GM18517 (cell line): ENCODE measurements at regions not wholly inside any gene's neighbourhood (a gene's known extent, or its start where the extent isn't known, plus 50 kb on each side); places are given as distances from the start of the nearest gene placed in this dataset.
"Not testable (repeated sequence)": the region's sequence is repeated elsewhere in the genome, so short reads cannot be mapped to it uniquely, and the experiment has no call there.

ENCODE experiments used
- ATAC-seq: cut with Tn5 transposase; IDR thresholded peaks from one replicate; pipeline ENCODE4 v1.9.1; 2021; ENCODE audit warnings: mild to moderate bottlenecking, moderate library complexity; ENCODE audit not compliant: unreplicated experiment

GRCh38 chr18:14357553-14358297, 185.7 kb downstream of the POTEC start:
- not testable (repeated sequence) for ATAC-seq

GRCh38 chr18:14342170-14342569, 201.2 kb downstream of the POTEC start:
- not testable (repeated sequence) for ATAC-seq

DNA sequence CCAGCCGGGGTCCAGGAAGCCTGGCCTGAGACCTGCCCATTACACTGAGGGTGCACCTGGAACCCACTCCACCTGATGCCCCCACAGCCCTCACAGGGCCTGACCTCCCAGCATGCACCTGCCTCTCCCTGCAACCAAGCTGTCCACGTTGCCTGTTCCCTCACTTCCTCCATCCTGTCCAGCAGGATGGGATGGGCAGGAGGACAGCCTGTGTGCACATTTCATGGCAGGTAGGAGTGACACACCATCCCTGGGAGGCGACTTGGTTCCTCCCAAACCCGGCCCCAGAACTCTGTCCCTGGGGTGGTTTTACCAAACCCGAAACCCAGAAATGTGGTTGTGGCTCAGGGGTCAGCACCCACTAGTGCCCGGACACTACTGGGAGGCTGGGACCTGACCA, 203.8 kb upstream of the ZNF519 start:
- not testable (repeated sequence) for ATAC-seq

- ATAC-seq = not testable (repeated sequence)
Measured at GRCh38 chr18:14321217-14321616, 189.0 kb upstream of the ZNF519 start.

DNA sequence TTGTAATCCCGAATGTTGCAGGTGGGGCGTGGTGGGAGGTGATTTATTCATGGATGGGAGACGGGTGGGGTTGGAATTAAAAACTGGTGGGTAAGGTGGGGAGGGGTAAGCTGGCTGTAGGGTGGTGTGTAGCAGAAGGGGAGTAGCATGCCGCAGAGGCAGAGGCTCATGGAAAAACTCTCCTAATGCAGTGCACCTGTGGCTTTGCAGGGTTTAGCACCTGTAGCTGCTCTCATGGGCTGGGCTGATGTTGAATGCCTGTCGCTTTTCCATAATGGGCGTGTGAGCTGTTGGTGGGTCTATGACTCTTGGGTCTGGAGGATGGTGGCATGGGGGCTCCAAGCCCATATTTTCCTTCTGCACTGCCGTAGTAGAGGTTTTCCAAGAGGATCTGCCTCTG, 169.0 kb upstream of the ZNF519 start:
- ATAC-seq = not testable (repeated sequence)

GRCh38 chr18:14295081-14295480, 162.8 kb upstream of the ZNF519 start:
- not testable (repeated sequence) for ATAC-seq

GRCh38 chr18:14285053-14285452, 152.8 kb upstream of the ZNF519 start:
- no peak for ATAC-seq

GRCh38 chr18:14275391-14275790, 143.2 kb upstream of the ZNF519 start:
- not testable (repeated sequence) for ATAC-seq

DNA sequence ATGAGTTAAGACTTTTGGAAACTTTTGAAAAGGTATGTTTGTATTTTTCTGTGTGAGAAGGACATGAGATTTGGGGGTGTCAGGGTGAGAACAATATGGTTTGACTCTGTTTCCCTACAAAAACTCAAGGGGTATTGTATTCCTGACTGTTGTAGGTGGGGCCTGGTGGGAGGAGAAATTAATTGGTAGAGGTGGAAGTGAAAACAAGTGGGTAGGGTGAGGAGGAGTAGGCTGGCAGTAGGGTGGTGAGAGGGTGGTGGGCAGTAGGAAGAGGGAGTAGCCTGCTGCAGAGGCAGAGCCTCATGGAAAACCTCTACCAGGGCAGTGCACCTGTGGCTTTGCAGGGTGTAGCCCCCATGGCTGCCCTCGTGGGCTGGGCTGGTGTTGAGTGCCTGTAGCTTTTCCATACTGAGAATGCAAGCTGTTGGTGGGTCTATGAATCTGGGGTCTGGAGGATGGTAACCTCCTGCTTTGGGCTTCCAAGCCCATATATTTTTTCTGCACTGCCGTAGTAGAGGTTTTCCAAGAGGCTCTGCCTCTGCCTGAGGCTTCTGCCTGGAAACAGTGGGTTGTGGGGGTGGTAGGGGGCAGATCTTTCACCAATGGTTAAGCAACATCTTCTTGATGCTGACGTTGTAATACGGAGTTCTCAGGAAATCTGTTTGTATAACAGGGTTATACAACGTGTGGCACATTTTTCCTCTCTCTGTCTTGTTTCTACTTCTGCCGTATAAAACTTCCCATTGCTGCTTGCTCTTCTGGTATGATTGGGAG, 133.6 kb upstream of the ZNF519 start:
- ATAC-seq = not testable (repeated sequence)

DNA sequence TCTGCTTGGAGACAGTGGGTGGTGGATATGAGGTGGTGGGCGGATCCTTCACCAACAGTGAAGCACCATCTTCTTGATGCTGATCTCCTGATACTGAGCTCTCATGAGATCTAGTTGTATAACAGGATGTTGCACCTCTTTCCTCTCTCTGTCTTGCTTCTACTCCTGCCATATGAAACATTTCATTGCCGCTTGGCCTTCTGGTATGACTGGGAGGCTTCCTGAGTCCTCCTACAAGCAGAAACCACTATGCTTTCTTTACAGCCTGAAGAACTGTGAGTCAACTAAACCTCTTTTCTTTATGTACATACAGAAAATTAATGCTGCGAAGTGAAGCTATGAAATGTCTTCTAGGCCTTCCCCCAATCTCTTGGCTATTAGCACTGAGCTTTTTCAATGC, 130.6 kb upstream of the ZNF519 start:
- not testable (repeated sequence) for ATAC-seq

GRCh38 chr18:14250084-14250677, 117.9 kb upstream of the ZNF519 start:
- not testable (repeated sequence) for ATAC-seq

GRCh38 chr18:14239224-14239623, 107.0 kb upstream of the ZNF519 start:
- ATAC-seq = not testable (repeated sequence)

DNA sequence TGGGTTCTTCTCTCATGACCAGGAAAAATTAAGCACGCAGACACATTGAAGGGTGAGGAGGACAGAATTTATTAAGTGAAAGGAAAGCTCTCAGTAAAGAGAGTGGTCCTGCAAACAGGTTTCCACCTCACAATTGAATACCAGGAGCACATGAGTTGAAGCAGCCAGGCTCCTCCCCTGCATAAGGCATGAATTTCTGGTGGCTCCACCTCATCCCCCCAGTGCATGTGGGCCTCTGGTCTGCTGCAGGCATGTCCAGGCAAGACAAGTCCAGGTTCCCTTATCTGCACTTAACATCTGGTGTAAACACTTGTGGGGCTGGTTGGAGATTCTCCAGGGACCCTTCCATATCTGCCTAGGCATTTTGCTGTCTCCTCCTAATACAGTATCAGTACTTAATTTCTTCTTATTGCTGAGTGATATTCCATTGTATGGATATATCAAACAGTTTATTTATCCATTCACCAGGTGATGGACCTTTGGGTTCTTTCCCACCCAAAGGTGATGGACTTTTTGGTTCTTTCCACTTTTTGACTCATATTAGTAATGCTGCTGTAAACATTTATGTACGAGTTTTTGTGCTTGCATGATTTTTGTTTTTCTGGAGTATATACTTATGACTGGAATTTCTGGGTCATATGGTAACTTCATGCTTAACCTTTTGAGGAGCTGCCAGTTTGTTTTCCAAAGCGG, 104.3 kb upstream of the ZNF519 start:
- not testable (repeated sequence) for ATAC-seq

GRCh38 chr18:14225286-14225679, 93.0 kb upstream of the ZNF519 start:
- not testable (repeated sequence) for ATAC-seq

- not testable (repeated sequence) for ATAC-seq
Measured at GRCh38 chr18:14224551-14225285, 92.5 kb upstream of the ZNF519 start.

- ATAC-seq = not testable (repeated sequence)
Measured at GRCh38 chr18:14223919-14224318, 91.7 kb upstream of the ZNF519 start.

DNA sequence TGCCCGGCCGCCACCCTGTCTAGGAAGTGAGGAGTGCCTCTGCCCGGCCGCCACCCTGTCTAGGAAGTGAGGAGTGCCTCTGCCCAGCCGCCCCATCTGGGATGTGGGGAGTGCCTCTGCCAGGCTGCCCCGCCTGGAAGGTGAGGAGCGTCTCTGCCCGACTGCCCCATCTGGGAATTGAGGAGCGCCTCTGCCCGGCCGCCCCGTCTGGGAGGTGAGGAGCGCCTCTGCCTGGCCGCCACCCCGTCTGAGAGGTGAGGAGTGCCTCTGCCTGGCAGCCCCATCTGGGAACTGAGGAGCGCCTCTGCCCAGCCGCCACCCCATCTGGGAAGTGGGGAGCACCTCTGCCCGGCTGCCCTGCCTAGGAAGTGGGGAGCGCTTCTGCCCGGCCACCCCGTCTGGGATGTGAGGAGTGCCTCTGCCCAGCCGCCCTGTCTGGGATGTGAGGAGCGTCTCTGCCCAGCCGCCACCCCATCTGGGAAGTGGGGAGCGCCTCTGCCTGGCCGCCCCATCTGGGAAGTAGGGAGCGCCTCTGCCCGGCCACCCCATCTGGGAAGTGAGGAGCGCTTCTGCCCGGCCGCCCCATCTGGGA, 91.1 kb upstream of the ZNF519 start:
- ATAC-seq = not testable (repeated sequence)

- not testable (repeated sequence) for ATAC-seq
Measured at GRCh38 chr18:14222354-14223221, 90.4 kb upstream of the ZNF519 start.

DNA sequence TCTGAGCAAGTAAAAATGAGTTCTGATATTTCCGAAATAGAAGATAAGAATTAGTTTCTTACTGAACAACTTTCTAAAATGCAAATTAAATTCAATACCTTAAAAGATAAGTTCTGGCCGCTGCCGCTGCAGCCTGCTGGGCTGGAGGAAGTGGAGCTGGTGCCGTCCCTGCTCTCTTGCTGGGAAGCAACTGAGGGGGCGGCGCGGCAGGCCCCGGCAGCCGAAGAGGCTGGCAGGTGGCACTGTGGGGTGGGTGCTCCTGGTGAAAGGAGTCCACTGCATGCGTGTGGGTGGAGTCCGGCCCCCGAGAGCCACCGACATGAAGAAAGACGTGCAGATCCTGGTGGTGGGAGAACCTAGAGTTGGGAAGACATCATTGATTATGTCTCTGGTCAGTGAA, 89.5 kb upstream of the ZNF519 start:
- no peak for ATAC-seq
